ENCODE measurements at regions not wholly inside any gene's neighbourhood (a gene's known extent, or its start where the extent isn't known, plus 50 kb on each side); places are given as distances from the start of the nearest gene placed in this dataset.
"Not testable (repeated sequence)": the region's sequence is repeated elsewhere in the genome, so short reads cannot be mapped to it uniquely, and the experiment has no call there.

GRCh38 chr2:146608490-146608889, 1236.3 kb upstream of the ACVR2A start:
- DNase-seq (ENCODE audit: low read depth, low spot score) = no peak

GRCh38 chr2:146604521-146604920, 1240.3 kb upstream of the ACVR2A start:
- DNase-seq (ENCODE audit: low read depth, low spot score) = no peak

GRCh38 chr2:146602856-146603255, 1242.0 kb upstream of the ACVR2A start:
- no peak for DNase-seq (ENCODE audit: low read depth, low spot score)

GRCh38 chr2:146602383-146602782, 1242.4 kb upstream of the ACVR2A start:
- DNase-seq (ENCODE audit: low read depth, low spot score) = no peak

GRCh38 chr2:146598791-146599190, 1246.0 kb upstream of the ACVR2A start:
- no peak for DNase-seq (ENCODE audit: low read depth, low spot score)

GRCh38 chr2:146597291-146597690, 1247.5 kb upstream of the ACVR2A start:
- no peak for DNase-seq (ENCODE audit: low read depth, low spot score)

- DNase-seq (ENCODE audit: low read depth, low spot score) = no peak
Measured at GRCh38 chr2:146591908-146592307, 1252.9 kb upstream of the ACVR2A start.

GRCh38 chr2:146587291-146587713, 1257.5 kb upstream of the ACVR2A start:
- no peak for DNase-seq (ENCODE audit: low read depth, low spot score)

- DNase-seq (ENCODE audit: low read depth, low spot score) = no peak
Measured at GRCh38 chr2:146584316-146584715, 1260.5 kb upstream of the ACVR2A start.

GRCh38 chr2:146579147-146579930, 1265.5 kb upstream of the ACVR2A start:
- no peak for DNase-seq (ENCODE audit: low read depth, low spot score)

GRCh38 chr2:146576339-146577111, 1268.3 kb upstream of the ACVR2A start:
- no peak for DNase-seq (ENCODE audit: low read depth, low spot score)

GRCh38 chr2:146572598-146572997, 1272.2 kb upstream of the ACVR2A start:
- DNase-seq (ENCODE audit: low read depth, low spot score) = no peak

- no peak for DNase-seq (ENCODE audit: low read depth, low spot score)
Measured at GRCh38 chr2:146561996-146562395, 1282.8 kb upstream of the ACVR2A start.

GRCh38 chr2:146547236-146547635, 1297.6 kb upstream of the ACVR2A start:
- no peak for DNase-seq (ENCODE audit: low read depth, low spot score)

GRCh38 chr2:146544701-146545100, 1300.1 kb upstream of the ACVR2A start:
- no peak for DNase-seq (ENCODE audit: low read depth, low spot score)

- no peak for DNase-seq (ENCODE audit: low read depth, low spot score)
Measured at GRCh38 chr2:146541896-146542295, 1302.9 kb upstream of the ACVR2A start.

- no peak for DNase-seq (ENCODE audit: low read depth, low spot score)
Measured at GRCh38 chr2:146540271-146540932, 1304.4 kb upstream of the ACVR2A start.

GRCh38 chr2:146539739-146540138, 1305.1 kb upstream of the ACVR2A start:
- DNase-seq (ENCODE audit: low read depth, low spot score) = not testable (repeated sequence)

GRCh38 chr2:146537477-146537876, 1307.4 kb upstream of the ACVR2A start:
- DNase-seq (ENCODE audit: low read depth, low spot score) = no peak

- DNase-seq (ENCODE audit: low read depth, low spot score) = no peak
Measured at GRCh38 chr2:146532509-146533147, 1312.2 kb upstream of the ACVR2A start.

GRCh38 chr2:146532009-146532408, 1312.8 kb upstream of the ACVR2A start:
- no peak for DNase-seq (ENCODE audit: low read depth, low spot score)

- DNase-seq (ENCODE audit: low read depth, low spot score) = no peak
Measured at GRCh38 chr2:146530886-146531285, 1313.9 kb upstream of the ACVR2A start.

All from activated CD4-positive, CD25-positive, alpha-beta regulatory T cell treated with anti-CD3 and anti-CD28 coated beads, Interleukin-2, amount 50 U/mL, for 16 hours (primary cell).